ENCODE measurements at regions not wholly inside any gene's neighbourhood (a gene's known extent, or its start where the extent isn't known, plus 50 kb on each side); places are given as distances from the start of the nearest gene placed in this dataset.

GRCh38 chrX:95612350-95612749 is 1072.3 kb upstream of the DIAPH2 start:
- Histone ChIP-seq H3K27ac (no peak overlapping the region), H3K9me3 (ENCODE audit: severe bottlenecking) (no peaks in the 10 kb centered on the region), H3K4me3 (ENCODE audit: low read depth, low read length) (no peak overlapping the region), H3K36me3 (no peaks in the 10 kb centered on the region), H3K27me3 (ENCODE audit: insufficient read depth, low read depth, severe bottlenecking) (no peaks in the 10 kb centered on the region)
- no peak for DNase-seq
- TF ChIP-seq CTCF (IDR thresholded peaks at IDR 0.05; ENCODE audit: low read depth, low read length), result no peak

- no peak overlapping the region for H3K27ac ChIP-seq
- peaks cover 11% of the 10 kb centered on the region for H3K27me3 ChIP-seq (ENCODE audit: insufficient read depth, low read depth, severe bottlenecking)
- H3K4me3 ChIP-seq (ENCODE audit: low read depth, low read length), result no peak overlapping the region
- H3K9me3 ChIP-seq (ENCODE audit: severe bottlenecking), result no peaks in the 10 kb centered on the region
- TF ChIP-seq CTCF (IDR thresholded peaks at IDR 0.05; ENCODE audit: low read depth, low read length), result no peak
- DNase-seq, result no peak
- H3K36me3 ChIP-seq, result no peaks in the 10 kb centered on the region
Measured at GRCh38 chrX:95622200-95622599, 1062.4 kb upstream of the DIAPH2 start.

GRCh38 chrX:95626748-95627147 is 1057.9 kb upstream of the DIAPH2 start:
- no peaks in the 10 kb centered on the region for H3K27me3 ChIP-seq (ENCODE audit: insufficient read depth, low read depth, severe bottlenecking)
- TF ChIP-seq CTCF (IDR thresholded peaks at IDR 0.05; ENCODE audit: low read depth, low read length), result no peak
- H3K9me3 ChIP-seq (ENCODE audit: severe bottlenecking), result no peaks in the 10 kb centered on the region

GRCh38 chrX:95628796-95629195 is 1055.8 kb upstream of the DIAPH2 start:
- DNase-seq, result no peak
- Histone ChIP-seq H3K27me3 (ENCODE audit: insufficient read depth, low read depth, severe bottlenecking) (no peaks in the 10 kb centered on the region), H3K9me3 (ENCODE audit: severe bottlenecking) (no peaks in the 10 kb centered on the region), H3K36me3 (no peaks in the 10 kb centered on the region), H3K27ac (no peak overlapping the region), H3K4me3 (ENCODE audit: low read depth, low read length) (no peak overlapping the region)
- TF ChIP-seq CTCF (IDR thresholded peaks at IDR 0.05; ENCODE audit: low read depth, low read length), result no peak

More at GRCh38 chrX:95626748-95627147, 1057.9 kb upstream of the DIAPH2 start:
- DNase-seq, result no peak
- no peaks in the 10 kb centered on the region for H3K36me3 ChIP-seq
- H3K4me3 ChIP-seq (ENCODE audit: low read depth, low read length), result no peak overlapping the region
- no peak overlapping the region for H3K27ac ChIP-seq

- no peak for TF ChIP-seq CTCF (IDR thresholded peaks at IDR 0.05; ENCODE audit: low read depth, low read length)
- Histone ChIP-seq H3K36me3 (no peaks in the 10 kb centered on the region), H3K4me3 (ENCODE audit: low read depth, low read length) (no peak overlapping the region), H3K9me3 (ENCODE audit: severe bottlenecking) (no peaks in the 10 kb centered on the region), H3K27me3 (ENCODE audit: insufficient read depth, low read depth, severe bottlenecking) (no peaks in the 10 kb centered on the region), H3K27ac (no peak overlapping the region)
- no peak for DNase-seq
Measured at GRCh38 chrX:95629737-95630136, 1054.9 kb upstream of the DIAPH2 start.

- Histone ChIP-seq H3K27ac (no peak overlapping the region), H3K4me3 (ENCODE audit: low read depth, low read length) (no peak overlapping the region), H3K9me3 (ENCODE audit: severe bottlenecking) (no peaks in the 10 kb centered on the region), H3K27me3 (ENCODE audit: insufficient read depth, low read depth, severe bottlenecking) (peaks cover 12% of the 10 kb centered on the region), H3K36me3 (no peaks in the 10 kb centered on the region)
- no peak for TF ChIP-seq CTCF (IDR thresholded peaks at IDR 0.05; ENCODE audit: low read depth, low read length)
- no peak for DNase-seq
Measured at GRCh38 chrX:95640226-95640625, 1044.4 kb upstream of the DIAPH2 start.
